AG04450 (cell line): ENCODE measurements at regions not wholly inside any gene's neighbourhood (a gene's known extent, or its start where the extent isn't known, plus 50 kb on each side); places are given as distances from the start of the nearest gene placed in this dataset.

Experiments
- CTCF ChIA-PET: fragments of 300-600, 350-600 bp; formaldehyde crosslinking; extraction: SDS; loops from one replicate; lab custom pipeline; 2022; ENCODE audit warnings: antibody characterized with exemption, inconsistent platforms; lab: Charles Lee
- POLR2A ChIA-PET: fragments of 350-600 bp; formaldehyde crosslinking; extraction: SDS; loops from one replicate; lab custom pipeline; 2021; ENCODE audit warnings: antibody characterized with exemption, inconsistent platforms; lab: Yijun Ruan, JAX
- DNase-seq: peaks from one replicate; pipeline ENCODE4 v3.0.0-alpha.2; 2011; ENCODE audit warnings: low read depth, low spot score
- H3K27ac ChIP-seq: one replicate; pipeline ENCODE4 v1.5.1; 2012; ENCODE audit warnings: low read depth, low read length, control low read depth
- H3K27me3 ChIP-seq: one replicate; pipeline ENCODE4 v1.6.0; 2012; ENCODE audit warnings: low read length; ENCODE audit not compliant: control insufficient read depth, insufficient read depth
- H3K4me3 ChIP-seq: 2 replicates; pipeline ENCODE4 v1.5.1; 2011; ENCODE audit warnings: mild to moderate bottlenecking, low read depth, low read length, control low read depth
- H3K9me3 ChIP-seq: 2 replicates; pipeline ENCODE4 v1.5.1; 2012; ENCODE audit warnings: low read length; ENCODE audit not compliant: control insufficient read depth, insufficient read depth
- TF ChIP-seq, protein P1 (sequence below): IDR thresholded peaks from 2 replicates; pipeline ENCODE4 v1.5.1; 2011; ENCODE audit warnings: low read depth, low read length, control low read depth, inconsistent platforms

GRCh38 chr5:17788351-17788750 lies 154.1 kb downstream of the TAF11L14 start:
- POLR2A ChIA-PET, result no interaction called here
- Histone ChIP-seq H3K27me3 (no peaks in the 10 kb centered on the region), H3K9me3 (0 out of 2 replicates have a peak, but pooled peaks cover 3% of the 10 kb centered on the region), H3K27ac (no peak overlapping the region), H3K4me3 (no peak overlapping the region)
- TF ChIP-seq, protein P1, sequence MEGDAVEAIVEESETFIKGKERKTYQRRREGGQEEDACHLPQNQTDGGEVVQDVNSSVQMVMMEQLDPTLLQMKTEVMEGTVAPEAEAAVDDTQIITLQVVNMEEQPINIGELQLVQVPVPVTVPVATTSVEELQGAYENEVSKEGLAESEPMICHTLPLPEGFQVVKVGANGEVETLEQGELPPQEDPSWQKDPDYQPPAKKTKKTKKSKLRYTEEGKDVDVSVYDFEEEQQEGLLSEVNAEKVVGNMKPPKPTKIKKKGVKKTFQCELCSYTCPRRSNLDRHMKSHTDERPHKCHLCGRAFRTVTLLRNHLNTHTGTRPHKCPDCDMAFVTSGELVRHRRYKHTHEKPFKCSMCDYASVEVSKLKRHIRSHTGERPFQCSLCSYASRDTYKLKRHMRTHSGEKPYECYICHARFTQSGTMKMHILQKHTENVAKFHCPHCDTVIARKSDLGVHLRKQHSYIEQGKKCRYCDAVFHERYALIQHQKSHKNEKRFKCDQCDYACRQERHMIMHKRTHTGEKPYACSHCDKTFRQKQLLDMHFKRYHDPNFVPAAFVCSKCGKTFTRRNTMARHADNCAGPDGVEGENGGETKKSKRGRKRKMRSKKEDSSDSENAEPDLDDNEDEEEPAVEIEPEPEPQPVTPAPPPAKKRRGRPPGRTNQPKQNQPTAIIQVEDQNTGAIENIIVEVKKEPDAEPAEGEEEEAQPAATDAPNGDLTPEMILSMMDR, result no peak
- CTCF ChIA-PET, result no interaction called here
- no peak for DNase-seq

GRCh38 chr5:17794201-17794600 lies 159.9 kb downstream of the TAF11L14 start:
- H3K9me3 ChIP-seq, result no peaks in the 10 kb centered on the region
- no peak overlapping the region for H3K27ac ChIP-seq
- POLR2A ChIA-PET, result no interaction called here
- CTCF ChIA-PET, result no interaction called here
- no peaks in the 10 kb centered on the region for H3K27me3 ChIP-seq
- TF ChIP-seq, protein P1, result no peak
- DNase-seq, result no peak
- no peak overlapping the region for H3K4me3 ChIP-seq

DNA sequence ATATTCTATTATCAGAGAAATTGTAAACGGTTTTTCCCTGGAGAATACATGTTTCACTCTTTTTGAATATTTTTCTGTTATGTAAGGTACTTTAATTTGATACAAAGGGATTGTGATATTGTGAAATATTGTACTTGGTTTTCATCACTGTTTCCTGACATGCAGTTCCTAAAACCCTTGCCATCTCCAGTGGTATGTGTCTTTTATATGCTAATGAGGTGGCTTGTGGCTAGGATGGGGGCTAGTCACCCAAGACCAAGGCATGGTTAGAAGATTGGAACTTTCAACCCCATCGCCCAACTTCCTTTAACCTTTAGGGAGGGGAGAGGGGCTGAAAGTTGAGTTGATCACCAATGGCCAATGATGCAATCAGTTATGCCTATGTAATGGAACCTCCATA lies 160.6 kb downstream of the TAF11L14 start:
- ChIA-PET CTCF (no interaction called here), POLR2A (no interaction called here)
- no peak for DNase-seq
- no peak overlapping the region for H3K4me3 ChIP-seq
- TF ChIP-seq, protein P1, result no peak
- no peaks in the 10 kb centered on the region for H3K9me3 ChIP-seq
- no peak overlapping the region for H3K27ac ChIP-seq
- H3K27me3 ChIP-seq, result no peaks in the 10 kb centered on the region

DNA sequence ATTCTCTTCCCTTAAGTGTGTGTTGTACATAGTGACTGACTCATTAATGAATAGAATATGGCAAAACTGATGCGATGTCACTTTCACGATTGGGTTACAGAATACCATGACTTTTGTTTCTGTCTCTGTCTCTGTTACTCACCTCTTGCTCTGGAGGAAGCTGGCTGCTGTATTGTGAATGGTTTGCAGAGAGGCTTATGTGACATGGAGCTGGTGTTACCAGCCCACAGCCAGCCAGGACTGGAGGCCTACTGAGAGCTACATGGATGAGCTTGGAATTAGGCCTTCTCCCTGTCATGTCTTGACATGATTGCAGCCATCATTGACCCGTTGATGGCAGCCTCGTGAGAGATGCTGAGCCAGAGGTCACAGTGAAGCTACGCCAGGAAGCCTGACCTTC lies 161.9 kb downstream of the TAF11L14 start:
- ChIA-PET CTCF (no interaction called here), POLR2A (no interaction called here)
- no peaks in the 10 kb centered on the region for H3K9me3 ChIP-seq

DNA sequence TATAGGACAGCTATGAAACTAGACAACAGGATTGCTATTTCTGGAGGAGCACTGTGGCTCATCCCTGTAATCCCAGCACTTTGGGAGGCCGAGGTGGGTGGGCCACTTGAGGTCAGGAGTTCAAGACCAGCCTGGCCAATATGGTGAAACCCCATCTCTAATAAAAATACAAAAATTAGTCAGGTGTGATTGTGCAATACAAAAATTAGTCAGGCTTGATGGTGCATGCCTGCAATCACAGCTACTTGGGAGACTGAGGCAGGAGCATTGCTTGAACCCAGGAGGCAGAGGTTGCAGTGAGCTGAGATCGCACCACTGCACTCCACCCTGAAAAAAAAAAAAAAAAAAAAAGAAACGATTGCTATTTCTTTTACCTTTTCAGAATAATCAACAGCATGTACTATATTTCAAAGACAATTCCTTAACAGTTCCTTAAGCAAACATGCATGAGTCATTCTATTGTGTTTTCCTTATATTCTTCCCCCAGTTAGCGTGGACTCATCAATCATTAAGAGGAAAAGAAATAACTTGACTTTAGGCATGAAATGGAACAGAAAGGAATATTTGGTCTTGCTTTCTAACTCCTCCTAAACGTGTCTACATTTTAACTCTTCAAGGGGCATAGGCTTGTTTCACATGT lies 162.6 kb downstream of the TAF11L14 start:
- no peaks in the 10 kb centered on the region for H3K9me3 ChIP-seq
- H3K27ac ChIP-seq, result no peak overlapping the region
- TF ChIP-seq, protein P1, result no peak
- no peaks in the 10 kb centered on the region for H3K27me3 ChIP-seq
- POLR2A ChIA-PET, result no interaction called here
- DNase-seq, result no peak
- no peak overlapping the region for H3K4me3 ChIP-seq
- CTCF ChIA-PET, result no interaction called here

More for the DNA sequence above, 161.9 kb downstream of the TAF11L14 start:
- no peaks in the 10 kb centered on the region for H3K27me3 ChIP-seq
- H3K27ac ChIP-seq, result no peak overlapping the region
- TF ChIP-seq, protein P1, result no peak
- no peak for DNase-seq
- H3K4me3 ChIP-seq, result no peak overlapping the region
